A549 (cell line): ENCODE measurements at regions not wholly inside any gene's neighbourhood (a gene's known extent, or its start where the extent isn't known, plus 50 kb on each side); places are given as distances from the start of the nearest gene placed in this dataset.

ENCODE experiments used
- CEBPB ChIP-seq, 2 experiments: fragments of >200 bp in 1 of 2; sonication (Bioruptor Twin) in 1 of 2; formaldehyde crosslinking in 1 of 2; IDR thresholded peaks; 2 replicates each; pipeline ENCODE4 v1.6.1; 2012 to 2016
- CHD2 ChIP-seq: fragments of 150-350 bp; IDR thresholded peaks from 2 replicates; pipeline ENCODE4 v1.6.1; 2014; ENCODE audit warnings: low read length; ENCODE audit not compliant: partially characterized antibody
- EHMT2 ChIP-seq: fragments of 200-600 bp; sonication (generic); IDR thresholded peaks from 2 replicates; pipeline ENCODE4 v1.6.1; 2016; ENCODE audit warnings: antibody characterized with exemption, low read depth, mild to moderate bottlenecking, moderate library complexity
- EP300 ChIP-seq, 2 experiments: fragments of >200 bp; sonication (Bioruptor Twin); formaldehyde crosslinking; IDR thresholded peaks; 2 replicates in 1 of 2; 3 replicates in 1 of 2; pipeline ENCODE4 v1.6.1; 2016 to 2017
- HDAC2 ChIP-seq: fragments of 200-600 bp; sonication (generic); IDR thresholded peaks from 2 replicates; pipeline ENCODE4 v1.6.1; 2016
- MAFK ChIP-seq: fragments of 450-650 bp; IDR thresholded peaks from 2 replicates; pipeline ENCODE4 v1.6.1; 2014; ENCODE audit not compliant: partially characterized antibody
- MYC ChIP-seq: IDR thresholded peaks from 2 replicates; pipeline ENCODE4 v1.6.1; 2012; ENCODE audit warnings: mild to moderate bottlenecking, inconsistent platforms, low read length, improper control_type of control experiment, borderline replicate concordance
- NPAS2 ChIP-seq: fragments of 250-450 bp; sonication (Bioruptor Pico); IDR thresholded peaks from 2 replicates; pipeline ENCODE4 v1.8.0; 2022; ENCODE audit warnings: mild to moderate bottlenecking, moderate library complexity, borderline replicate concordance
- POLR2A ChIP-seq: IDR thresholded peaks from 2 replicates; pipeline ENCODE4 v1.6.1; 2012; ENCODE audit warnings: mild to moderate bottlenecking, low read length
- POLR2AphosphoS2 ChIP-seq: conservative IDR thresholded peaks from 2 replicates; pipeline ENCODE4 v1.6.1; 2012; ENCODE audit warnings: low read length, improper control_type of control experiment, inconsistent platforms
- RFX5 ChIP-seq: fragments of 450-650 bp; IDR thresholded peaks from 2 replicates; pipeline ENCODE4 v1.7.1; 2014; ENCODE audit warnings: antibody characterized with exemption, mild to moderate bottlenecking, moderate library complexity
- TF ChIP-seq, protein P1 (sequence below): fragments of >200 bp; sonication (Bioruptor Twin); formaldehyde crosslinking; IDR thresholded peaks from 3 replicates; pipeline ENCODE4 v1.5.1; 2016
- TF ChIP-seq, protein P2 (sequence below): fragments of 200-600 bp; sonication (generic); IDR thresholded peaks from 2 replicates; pipeline ENCODE4 v1.6.1; 2016; ENCODE audit warnings: antibody characterized with exemption, mild to moderate bottlenecking, moderate library complexity

DNA sequence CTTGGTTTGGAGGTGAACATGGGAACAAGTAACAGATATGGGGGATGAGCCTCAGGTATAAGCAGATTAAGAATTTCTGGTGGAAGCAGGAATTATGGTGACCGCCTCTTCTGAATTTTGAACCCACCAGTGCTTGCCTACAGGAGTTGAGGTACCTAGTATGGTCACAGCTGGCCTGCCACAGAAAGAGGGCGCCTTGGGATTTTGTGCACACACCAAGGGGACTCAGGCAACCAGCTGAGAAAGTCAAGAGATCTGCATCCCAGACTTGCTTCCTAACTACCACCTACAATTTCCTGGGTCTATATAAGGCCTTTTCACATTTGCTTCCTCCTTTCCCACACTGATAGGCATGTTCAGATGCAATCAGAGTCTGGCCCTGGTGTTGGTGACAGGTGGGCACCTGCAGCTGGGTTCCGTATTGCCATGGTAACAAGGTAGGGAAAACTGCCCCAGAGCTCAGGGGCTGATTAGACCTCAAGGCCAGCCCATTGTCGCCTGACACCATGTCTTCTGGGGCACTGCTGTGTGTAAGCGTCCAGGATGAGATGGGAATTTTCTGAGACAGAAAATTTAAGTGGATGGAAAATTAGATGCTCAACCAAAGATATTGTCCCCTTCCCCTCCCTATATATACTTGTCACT, 75.9 kb upstream of the RASGRF1 start:
- TF ChIP-seq, protein P1, sequence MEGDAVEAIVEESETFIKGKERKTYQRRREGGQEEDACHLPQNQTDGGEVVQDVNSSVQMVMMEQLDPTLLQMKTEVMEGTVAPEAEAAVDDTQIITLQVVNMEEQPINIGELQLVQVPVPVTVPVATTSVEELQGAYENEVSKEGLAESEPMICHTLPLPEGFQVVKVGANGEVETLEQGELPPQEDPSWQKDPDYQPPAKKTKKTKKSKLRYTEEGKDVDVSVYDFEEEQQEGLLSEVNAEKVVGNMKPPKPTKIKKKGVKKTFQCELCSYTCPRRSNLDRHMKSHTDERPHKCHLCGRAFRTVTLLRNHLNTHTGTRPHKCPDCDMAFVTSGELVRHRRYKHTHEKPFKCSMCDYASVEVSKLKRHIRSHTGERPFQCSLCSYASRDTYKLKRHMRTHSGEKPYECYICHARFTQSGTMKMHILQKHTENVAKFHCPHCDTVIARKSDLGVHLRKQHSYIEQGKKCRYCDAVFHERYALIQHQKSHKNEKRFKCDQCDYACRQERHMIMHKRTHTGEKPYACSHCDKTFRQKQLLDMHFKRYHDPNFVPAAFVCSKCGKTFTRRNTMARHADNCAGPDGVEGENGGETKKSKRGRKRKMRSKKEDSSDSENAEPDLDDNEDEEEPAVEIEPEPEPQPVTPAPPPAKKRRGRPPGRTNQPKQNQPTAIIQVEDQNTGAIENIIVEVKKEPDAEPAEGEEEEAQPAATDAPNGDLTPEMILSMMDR, result no peak
- TF ChIP-seq POLR2A (no peak), EP300 (IDR thresholded peaks at IDR 0.05) (no peak), EHMT2 (no peak), NPAS2 (CRISPR knock-in tag) (no peak), POLR2AphosphoS2 (no peak), RFX5 (no peak), CEBPB (IDR thresholded peaks at IDR 0.05) (no peak), CHD2 (no peak), MYC (no peak), HDAC2 (no peak), MAFK (no peak)
- TF ChIP-seq, protein P2, sequence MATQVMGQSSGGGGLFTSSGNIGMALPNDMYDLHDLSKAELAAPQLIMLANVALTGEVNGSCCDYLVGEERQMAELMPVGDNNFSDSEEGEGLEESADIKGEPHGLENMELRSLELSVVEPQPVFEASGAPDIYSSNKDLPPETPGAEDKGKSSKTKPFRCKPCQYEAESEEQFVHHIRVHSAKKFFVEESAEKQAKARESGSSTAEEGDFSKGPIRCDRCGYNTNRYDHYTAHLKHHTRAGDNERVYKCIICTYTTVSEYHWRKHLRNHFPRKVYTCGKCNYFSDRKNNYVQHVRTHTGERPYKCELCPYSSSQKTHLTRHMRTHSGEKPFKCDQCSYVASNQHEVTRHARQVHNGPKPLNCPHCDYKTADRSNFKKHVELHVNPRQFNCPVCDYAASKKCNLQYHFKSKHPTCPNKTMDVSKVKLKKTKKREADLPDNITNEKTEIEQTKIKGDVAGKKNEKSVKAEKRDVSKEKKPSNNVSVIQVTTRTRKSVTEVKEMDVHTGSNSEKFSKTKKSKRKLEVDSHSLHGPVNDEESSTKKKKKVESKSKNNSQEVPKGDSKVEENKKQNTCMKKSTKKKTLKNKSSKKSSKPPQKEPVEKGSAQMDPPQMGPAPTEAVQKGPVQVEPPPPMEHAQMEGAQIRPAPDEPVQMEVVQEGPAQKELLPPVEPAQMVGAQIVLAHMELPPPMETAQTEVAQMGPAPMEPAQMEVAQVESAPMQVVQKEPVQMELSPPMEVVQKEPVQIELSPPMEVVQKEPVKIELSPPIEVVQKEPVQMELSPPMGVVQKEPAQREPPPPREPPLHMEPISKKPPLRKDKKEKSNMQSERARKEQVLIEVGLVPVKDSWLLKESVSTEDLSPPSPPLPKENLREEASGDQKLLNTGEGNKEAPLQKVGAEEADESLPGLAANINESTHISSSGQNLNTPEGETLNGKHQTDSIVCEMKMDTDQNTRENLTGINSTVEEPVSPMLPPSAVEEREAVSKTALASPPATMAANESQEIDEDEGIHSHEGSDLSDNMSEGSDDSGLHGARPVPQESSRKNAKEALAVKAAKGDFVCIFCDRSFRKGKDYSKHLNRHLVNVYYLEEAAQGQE, result no peak
